HG02970 (cell line): ENCODE measurements at regions not wholly inside any gene's neighbourhood (a gene's known extent, or its start where the extent isn't known, plus 50 kb on each side); places are given as distances from the start of the nearest gene placed in this dataset.

Experiments used
- ATAC-seq: cut with Tn5 transposase; IDR thresholded peaks from one replicate; pipeline ENCODE4 v1.9.1; 2021; ENCODE audit warnings: mild to moderate bottlenecking, moderate library complexity, moderate number of reproducible peaks; ENCODE audit not compliant: unreplicated experiment, low FRiP score

DNA sequence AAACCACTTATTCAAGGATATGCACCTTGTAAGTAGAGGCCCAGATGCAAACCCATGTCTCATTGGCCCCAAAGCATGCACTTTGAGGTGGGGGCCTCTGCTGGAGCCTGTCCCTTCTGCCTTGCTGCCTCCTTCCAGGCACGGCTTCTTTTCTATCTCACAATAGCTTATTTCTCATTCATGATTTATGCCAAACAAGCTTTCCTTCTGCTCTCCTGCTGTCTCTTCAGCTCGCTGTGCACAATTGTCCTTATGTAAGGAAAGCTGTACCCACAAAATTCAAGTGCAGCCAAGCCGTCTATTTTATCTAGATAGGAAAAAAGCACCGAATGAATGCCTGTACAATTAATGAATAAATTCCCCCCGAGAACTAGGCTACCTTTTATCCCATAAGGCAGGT is 124.8 kb upstream of the PACRGL start:
- ATAC-seq, result no peak

DNA sequence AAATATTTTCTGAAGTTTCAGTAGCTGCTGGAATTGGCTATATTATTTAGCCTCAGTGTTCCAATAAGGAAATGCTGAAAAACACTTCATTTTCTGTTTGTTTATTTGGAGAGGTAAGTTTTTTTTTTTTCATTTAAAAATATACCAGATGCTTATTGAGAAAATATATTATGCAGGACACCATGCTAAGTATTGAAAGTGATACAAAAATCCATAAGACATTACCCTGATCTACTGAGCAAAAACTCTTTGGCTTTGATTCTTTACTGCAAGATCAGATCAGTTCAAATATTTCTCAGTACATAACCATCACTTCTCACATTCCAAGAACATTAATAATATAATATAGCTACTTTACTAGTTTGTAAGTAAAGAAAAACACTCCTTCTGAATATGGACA is 123.4 kb upstream of the PACRGL start:
- ATAC-seq, result no peak

DNA sequence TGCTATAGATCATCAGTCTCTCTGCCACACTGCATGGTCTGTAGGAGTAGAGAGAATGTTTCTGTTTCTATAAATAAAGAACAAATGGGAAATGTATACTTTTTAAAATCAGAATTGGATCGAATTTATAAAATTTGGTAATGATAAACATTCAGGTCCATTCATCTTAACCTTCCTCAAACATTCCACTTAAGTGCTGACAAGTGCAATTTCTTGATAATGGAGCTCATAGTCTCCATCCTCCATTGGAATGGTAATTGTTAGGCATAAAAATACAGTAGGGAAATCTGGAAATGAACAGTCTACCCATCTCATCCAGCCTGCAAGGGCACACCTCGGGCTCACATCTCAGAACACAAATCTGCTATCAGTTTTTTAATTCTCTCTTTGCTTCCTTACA is 122.6 kb upstream of the PACRGL start:
- no peak for ATAC-seq

DNA sequence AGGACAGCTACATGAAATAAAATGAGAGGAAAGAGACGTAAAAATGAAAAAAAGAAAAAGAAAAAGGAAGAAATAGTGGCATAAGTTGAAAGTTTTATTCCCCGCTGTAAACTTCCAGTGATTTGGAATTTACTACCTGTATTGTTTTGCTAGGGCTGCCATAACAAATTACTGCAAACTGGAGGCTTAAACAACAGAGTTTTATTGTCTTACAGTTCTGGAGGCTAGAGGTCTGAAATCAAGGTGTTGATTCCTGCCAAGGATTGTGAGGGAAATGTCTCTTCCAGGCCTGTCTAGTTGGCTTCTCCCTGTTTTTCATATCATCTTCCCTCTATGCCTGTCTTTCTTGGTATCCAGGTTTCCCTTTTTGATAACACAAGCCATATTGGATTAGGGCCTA is 119.4 kb upstream of the PACRGL start:
- no peak for ATAC-seq

DNA sequence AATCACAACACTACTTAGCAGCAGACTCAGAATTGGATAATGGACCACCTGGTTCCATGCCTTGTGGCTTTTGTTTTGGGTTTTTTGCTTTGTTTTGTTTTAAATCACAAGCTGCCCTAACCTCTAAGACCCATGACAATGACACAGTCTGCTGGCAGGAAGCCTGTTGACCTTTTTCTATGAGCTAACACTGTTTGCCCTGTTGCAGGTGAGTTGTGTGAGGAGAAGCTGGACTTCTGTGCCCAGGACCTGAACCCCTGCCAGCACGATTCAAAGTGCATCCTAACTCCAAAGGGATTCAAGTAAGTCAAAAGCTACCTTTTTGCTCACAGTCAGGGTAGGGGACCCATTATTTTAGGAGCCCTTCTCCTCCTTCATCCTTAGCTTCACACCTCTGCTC is 110.8 kb upstream of the PACRGL start:
- ATAC-seq, result no peak

DNA sequence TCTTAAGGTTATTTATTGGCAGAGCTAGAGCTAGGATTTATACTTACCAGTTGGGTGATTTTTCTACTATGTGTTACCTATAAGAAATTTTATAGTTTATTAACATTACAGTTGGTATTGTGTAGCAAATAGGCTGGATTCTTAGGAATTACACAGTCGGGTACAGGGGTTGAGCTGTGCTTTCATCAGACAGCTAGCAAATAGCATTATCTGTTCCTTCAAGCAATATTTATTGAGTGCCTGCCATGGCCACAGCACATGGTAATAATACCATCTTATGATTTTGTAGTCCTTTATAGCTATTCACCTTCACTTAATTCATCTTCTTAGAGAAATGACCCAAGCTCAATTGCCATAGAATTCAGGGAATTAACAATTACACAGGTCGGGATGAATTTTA is 109.4 kb upstream of the PACRGL start:
- no peak for ATAC-seq

DNA sequence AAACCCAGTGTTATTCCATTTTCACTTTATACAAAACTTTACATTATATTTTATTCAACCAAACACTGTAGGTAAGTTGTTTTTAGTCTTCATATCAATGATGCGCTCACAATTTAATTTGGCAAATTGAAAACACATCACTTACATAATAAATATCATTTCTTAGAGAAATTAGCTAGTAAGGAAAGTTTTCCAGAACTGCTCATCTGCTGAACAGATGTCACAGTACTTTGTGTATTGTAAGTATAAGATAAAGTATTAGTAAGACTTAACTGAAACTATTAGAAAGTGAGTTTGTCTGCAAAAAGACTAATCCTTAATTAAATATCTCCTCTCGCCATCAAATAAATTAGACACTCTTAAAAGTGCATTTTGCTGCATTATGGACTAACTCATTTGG is 108.7 kb upstream of the PACRGL start:
- ATAC-seq, result no peak

DNA sequence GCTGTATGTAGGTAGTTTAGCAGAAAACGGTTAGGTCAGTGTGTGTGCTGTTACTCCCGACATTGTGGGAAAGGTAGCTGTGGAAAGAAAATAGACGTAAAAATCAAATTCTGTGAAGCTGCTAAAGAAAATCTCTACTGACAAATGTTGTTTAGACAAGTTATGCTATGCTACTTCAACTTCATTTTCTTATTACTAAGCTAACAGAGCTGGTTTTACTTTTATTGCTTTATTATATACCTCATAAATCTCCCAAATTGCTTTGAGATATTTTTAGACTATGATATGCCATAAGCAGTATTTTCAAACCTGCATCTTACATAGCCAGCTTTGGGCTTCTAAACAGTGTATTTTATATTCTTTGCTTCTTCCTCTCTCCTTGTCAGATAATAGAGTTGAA is 108.2 kb upstream of the PACRGL start:
- no peak for ATAC-seq

DNA sequence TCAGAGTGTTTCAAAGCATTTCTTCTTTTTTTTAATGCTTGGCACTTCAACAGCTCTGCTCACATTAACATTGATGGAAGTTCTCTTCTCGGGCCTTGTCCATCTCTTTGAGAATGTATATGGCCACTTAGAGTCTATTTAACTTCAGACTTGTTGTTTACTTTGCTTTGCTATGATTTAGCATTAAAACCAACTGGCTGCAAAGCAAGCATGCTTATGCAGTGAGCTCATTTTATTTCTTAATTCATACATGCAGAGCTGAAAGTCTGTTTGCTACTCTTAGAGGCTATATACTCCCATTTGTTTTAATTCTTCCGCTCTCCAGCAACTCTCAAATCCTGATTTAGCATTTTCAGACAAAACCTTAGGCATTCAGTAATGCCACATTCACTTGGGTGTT is 107.6 kb upstream of the PACRGL start:
- ATAC-seq, result no peak

DNA sequence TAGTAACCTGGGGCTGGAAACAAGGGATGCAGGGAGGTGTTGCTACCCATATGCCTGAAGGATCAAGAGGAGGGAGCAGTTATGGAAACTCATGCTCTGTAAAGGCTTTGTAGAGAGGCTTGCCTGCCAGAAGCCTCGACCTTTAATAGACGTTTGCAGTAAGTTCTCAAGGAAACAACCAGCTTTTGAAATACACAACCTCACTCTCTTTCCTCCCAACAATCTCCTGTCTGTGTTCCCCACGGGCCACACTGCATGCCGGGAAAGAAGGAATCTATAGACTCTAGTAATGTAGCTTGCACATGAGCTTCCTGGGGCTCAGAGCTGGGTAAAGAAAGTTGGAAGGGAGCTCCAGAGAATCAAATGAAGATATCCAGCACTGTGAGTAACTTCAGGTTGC is 101.6 kb upstream of the PACRGL start:
- ATAC-seq, result no peak

DNA sequence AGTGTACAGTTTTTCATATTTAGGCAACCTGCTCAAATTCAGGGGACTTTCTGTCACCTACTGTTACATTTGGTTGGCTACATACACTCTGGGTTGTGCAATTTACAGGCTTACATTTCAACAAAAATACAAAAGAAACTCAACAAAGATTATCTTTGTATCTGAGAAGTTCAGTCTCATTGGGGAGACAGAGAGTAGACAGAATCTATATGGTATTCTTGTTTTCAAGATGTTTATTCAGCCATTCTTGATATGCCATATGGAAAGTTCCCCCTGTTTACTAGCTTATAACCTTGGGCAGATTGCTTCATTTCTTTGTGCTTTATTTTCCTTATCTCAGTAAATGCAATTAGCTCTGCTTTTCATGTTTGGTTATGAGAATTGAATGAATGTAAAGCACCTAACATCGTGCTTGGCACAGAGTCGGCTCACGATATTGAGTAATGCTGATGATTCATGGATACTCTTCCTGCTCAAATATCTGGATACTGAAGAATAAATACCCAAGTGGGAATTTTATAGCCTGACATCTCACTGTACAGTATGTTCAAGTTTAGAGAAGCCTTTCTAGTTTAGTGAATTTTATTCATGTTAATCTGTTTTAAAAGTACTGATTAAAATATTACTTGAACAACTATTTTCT is 96.5 kb upstream of the PACRGL start:
- ATAC-seq, result no peak

DNA sequence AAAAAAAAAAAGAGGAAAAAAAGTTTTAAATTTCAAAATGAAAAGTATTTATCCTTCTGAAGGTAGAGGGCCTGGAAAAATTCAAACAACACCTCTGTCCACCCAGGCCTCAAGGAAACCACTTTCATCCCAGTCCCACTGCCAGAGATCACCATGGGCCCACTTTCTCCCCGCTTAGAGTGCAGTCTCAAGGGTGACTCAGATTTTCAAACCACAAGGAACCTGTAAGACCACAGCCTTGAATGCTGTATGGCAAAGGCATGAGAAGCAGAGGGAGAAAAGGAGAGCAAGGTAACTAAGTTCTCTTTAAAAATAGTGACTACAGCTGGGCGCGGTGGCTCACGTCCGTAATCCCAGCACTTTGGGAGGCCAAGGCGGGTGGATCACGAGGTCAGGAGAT is 87.9 kb upstream of the PACRGL start:
- no peak for ATAC-seq

DNA sequence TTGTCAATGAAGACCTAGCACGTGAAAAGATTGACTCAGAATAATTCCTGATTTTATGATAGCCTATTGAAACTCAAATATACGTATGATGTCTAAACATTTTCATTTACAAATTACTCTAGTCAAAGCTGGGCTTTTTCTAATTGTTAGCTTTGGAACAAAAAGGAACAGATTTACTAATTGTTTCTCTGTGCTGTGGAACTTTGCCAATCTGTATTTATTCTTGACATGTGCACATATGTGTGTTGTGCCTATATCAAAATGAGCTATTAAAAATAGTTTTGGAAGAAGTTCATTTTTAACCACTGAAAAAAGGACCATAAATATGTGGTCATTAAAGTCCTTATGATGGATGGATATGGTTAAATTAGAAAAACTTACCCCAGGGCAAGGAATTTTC is 85.4 kb upstream of the PACRGL start:
- ATAC-seq, result no peak

DNA sequence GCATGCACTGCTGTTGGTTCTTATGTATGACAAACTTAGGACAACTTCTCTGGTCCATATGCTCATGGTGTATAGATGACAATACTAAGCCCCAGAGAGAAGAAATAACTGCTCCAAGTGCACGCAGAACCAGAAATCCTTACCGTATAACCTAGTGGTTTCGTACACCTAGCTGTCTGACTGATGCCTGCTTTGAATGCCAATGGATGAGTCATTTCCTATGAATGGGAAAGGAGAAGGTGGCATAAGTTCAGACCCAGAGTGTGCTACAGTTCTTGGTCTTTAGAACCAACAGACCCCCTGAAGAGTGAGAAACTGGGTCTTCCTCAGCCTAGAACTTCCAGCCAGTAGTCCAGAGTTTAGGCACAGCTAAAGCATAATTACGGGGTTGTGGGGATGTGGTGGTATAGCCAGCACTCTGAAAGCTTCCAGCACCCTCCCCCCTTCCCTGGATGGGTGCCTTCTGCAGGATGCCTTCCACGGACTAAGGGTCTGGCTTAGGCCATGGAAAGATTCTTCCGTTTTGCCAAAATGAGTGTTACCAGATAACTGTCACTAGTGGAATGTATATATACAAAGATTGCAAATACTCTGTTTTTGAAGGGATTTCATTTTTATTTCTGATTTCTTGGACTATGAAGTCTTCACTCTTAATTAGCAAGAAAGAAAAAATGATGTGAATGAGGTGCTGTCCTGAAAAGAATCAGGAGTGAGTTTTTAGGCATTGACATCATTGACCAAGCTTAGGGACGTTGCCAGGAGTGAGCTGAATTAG is 84.6 kb upstream of the PACRGL start:
- no peak for ATAC-seq

DNA sequence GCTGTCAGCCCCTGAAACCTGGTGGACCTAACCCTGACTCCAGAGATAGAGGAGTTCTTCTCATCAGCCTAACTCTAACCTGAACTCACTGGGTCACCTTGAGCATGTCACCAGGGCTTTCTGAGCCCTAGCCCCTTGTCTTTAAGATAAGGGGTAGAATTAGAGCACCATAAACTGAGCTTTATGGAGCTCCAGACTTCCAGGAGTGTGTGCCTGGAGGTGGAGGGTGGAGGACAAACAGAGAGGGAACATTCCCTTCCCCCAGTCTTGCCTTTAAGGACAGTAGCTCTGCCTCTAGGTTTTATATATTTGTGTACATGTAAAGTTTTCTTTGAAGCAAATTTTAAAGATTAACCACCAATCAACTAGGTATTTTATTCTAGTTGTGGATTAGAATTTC is 83.9 kb upstream of the PACRGL start:
- ATAC-seq, result no peak

DNA sequence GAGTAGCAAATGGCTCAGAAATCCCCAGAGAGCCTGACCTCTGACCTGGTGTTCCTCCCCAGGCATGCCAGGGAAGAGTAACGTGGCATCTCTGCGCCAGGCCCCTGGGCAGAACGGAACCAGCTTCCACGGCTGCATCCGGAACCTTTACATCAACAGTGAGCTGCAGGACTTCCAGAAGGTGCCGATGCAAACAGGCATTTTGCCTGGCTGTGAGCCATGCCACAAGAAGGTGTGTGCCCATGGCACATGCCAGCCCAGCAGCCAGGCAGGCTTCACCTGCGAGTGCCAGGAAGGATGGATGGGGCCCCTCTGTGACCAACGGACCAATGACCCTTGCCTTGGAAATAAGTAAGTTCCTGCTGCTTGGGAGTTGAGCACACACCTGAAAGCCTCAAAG is 83.4 kb upstream of the PACRGL start:
- no peak for ATAC-seq

DNA sequence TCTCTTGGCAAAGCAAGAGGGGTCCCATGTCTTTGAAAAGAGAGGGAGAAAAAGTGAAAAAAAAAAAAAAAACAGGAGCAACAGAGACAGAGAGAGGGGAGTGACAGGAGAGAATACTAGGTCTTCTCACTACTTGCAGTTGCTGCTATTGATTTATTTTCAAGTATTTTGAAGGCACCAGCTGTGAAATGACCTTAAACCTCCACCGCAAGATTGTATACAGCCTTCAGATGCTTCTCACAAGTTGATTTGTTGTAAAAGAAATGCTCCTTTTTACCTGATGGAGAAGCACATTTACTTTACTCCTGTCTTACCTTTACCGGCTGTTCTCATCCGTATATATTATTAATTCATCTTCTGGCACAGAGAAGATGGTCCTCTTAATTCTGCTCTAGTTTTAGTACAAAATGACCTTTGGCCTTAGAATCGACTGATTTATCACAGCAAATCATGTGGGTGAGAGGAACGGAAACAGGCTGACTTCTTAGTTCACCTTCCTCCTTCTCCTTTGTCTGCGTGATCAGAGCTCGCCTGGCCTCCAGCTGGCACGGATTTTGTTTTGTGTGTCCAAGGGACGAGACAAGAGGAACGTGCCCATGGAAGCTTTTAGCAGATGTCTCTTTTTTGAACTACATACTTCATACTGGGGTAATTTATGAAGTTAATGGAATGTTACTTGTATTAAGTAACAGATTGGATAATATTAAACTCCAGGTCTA is 82.4 kb upstream of the PACRGL start:
- ATAC-seq, result no peak

DNA sequence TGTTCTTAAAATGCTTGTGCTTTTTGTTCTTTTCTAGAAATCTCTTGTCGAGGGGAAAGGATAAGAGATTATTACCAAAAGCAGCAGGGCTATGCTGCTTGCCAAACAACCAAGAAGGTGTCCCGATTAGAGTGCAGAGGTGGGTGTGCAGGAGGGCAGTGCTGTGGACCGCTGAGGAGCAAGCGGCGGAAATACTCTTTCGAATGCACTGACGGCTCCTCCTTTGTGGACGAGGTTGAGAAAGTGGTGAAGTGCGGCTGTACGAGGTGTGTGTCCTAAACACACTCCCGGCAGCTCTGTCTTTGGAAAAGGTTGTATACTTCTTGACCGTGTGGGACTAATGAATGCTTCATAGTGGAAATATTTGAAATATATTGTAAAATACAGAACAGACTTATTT is 81.5 kb upstream of the PACRGL start:
- no peak for ATAC-seq

DNA sequence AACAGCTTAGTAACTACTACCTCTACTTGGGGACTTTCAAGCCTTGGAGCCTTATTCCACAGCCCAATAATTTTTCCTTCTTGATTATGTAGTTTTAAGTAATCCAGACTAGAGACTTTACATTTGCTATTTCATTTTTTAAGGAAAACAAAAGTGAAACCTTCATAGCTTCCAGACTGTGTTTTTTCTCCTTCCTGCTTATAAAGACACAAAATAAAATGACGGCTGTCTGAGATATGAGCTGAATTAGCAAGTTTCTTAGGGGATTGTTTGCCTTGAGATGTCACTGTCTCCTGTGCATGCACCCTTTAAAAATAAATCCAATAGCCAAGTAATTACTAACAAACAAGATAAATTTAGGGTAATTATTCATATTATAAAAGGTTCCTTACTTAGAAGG is 78.8 kb upstream of the PACRGL start:
- no peak for ATAC-seq

DNA sequence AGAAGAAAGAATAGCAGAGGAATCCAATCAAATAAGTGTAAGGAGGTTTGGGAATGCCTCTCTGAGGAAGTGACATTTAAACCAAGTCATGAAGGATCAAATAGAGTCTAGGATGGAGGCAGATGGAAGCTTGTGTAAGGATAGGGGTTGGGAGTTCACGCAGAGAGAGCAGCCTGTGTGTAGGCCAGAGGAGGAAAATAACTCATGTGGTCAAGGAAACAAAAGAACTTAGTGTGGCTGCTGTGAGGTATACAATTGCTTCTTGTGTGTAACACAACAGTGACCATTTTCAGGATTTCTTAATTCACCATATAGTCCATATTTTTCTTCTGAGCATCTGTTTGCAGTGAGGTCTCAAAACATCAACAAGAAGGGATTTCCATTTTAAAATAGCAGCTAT is 77.6 kb upstream of the PACRGL start:
- ATAC-seq, result no peak

DNA sequence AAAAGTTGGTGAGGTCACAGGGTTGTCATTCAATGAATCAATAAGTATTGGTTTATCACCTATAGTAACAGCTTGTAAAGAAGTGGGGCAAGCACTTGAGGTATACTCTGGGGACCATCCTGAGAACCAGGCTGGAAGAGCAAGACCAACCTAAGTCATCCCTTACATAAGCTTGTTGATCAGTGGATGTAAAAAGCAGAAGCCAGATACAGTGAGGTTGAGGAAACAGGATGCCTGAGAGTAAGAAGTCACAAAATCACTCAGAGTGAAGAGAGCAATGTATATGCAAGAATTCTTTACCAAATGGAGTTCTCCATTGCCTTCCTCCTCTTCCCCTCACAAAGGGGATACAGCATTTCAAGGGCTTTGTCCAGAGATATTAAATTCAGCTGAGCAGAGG is 76.3 kb upstream of the PACRGL start:
- no peak for ATAC-seq
